ENCODE measurements at regions not wholly inside any gene's neighbourhood (a gene's known extent, or its start where the extent isn't known, plus 50 kb on each side); places are given as distances from the start of the nearest gene placed in this dataset.

DNA sequence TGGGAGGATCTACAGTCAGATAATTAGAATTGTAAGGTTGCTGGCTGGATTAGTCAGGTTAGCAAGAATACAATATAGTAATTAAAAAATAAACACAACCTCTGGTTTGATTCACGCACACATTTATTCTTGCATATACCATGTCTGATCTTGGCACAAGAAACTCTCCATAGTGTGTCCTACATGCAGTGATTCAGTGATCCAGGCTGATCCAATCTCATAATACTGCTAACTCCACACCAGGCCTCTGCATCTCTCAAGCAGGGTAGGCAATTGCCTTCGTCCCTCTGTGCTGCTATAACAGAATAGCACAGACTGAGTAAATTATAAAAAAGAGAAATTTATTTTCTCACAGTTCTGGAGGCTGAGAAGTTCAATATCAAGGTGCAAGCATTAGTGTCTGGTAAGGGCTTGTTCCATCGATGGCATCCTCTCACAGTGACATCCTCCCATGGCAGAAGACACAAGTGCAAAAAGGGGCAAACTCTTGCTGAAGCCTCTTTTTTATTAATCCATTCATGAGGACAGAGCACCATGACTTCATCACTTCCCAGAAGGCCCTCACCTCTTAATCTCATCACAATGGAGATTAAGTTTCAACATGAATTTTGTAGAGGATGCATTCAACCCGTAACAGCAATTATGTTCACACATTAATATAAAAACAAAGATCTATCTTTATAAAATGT lies 741.0 kb upstream of the NCAM2 start:
- no CpG with 5 or more reads among the region's 4 CpGs for WGBS, 2 donors (ENCODE audit: extremely low coverage in 2 of 2, insufficient read length in 2 of 2, insufficient replicate concordance in 1 of 2)
- no peaks in the 10 kb centered on the region for H3K36me3 ChIP-seq (replicated peaks in 1 of 2; ENCODE audit: control insufficient read depth in 2 of 2, insufficient read depth in 2 of 2, low read length in 2 of 2)
- no peaks in the 10 kb centered on the region for H3K79me1 ChIP-seq (ENCODE audit: low read depth, low read length)
- no peak overlapping the region for H2BK5ac ChIP-seq (ENCODE audit: low read length)
- no peaks in the 10 kb centered on the region for H3K27me3 ChIP-seq (ENCODE audit: control insufficient read depth in 3 of 3, insufficient read depth in 3 of 3, low read depth in 1 of 3, low read length in 3 of 3)
- no peak overlapping the region for H2BK120ac ChIP-seq (ENCODE audit: low read depth, low read length)
- H3K4me3 ChIP-seq (ENCODE audit: low read length in 2 of 2) = no peak overlapping the region
- no peak for DNase-seq (ENCODE audit: low spot score)
- H4K91ac ChIP-seq (ENCODE audit: low read depth, low read length, poor library complexity) = no peak overlapping the region
- no peak overlapping the region for H2BK15ac ChIP-seq (ENCODE audit: low read length)
- H3K18ac ChIP-seq (ENCODE audit: low read length) = no peak overlapping the region
- no peak overlapping the region for H2AFZ ChIP-seq (ENCODE audit: low read length)
- H3K14ac ChIP-seq (ENCODE audit: low read length) = no peak overlapping the region
- H3K4me1 ChIP-seq (ENCODE audit: control insufficient read depth in 2 of 2, insufficient read depth in 1 of 2, low read depth in 1 of 2, low read length in 2 of 2) = peaks cover 0 to 2% of the 10 kb centered on the region in 2 donors
- H3K4me2 ChIP-seq (ENCODE audit: insufficient read depth, low read length, poor library complexity, severe bottlenecking) = no peak overlapping the region
- H3K23ac ChIP-seq (ENCODE audit: low read depth, low read length, poor library complexity) = no peak overlapping the region
- no peak overlapping the region for H3K4ac ChIP-seq (ENCODE audit: low read length)
- no peak overlapping the region for H3K9ac ChIP-seq (ENCODE audit: low read depth, low read length, poor library complexity)
- no peaks in the 10 kb centered on the region for H3K9me3 ChIP-seq (replicated peaks in 1 of 2; ENCODE audit: control insufficient read depth in 2 of 2, insufficient read depth in 1 of 2, low read depth in 1 of 2, low read length in 2 of 2)
- H2BK12ac ChIP-seq (ENCODE audit: low read length) = no peak overlapping the region
- H4K8ac ChIP-seq (ENCODE audit: low read depth, low read length) = no peak overlapping the region
- no peak overlapping the region for H3K27ac ChIP-seq (replicated peaks; ENCODE audit: low read length)
- H2AK5ac ChIP-seq (ENCODE audit: low read depth, low read length) = no peak overlapping the region

DNA sequence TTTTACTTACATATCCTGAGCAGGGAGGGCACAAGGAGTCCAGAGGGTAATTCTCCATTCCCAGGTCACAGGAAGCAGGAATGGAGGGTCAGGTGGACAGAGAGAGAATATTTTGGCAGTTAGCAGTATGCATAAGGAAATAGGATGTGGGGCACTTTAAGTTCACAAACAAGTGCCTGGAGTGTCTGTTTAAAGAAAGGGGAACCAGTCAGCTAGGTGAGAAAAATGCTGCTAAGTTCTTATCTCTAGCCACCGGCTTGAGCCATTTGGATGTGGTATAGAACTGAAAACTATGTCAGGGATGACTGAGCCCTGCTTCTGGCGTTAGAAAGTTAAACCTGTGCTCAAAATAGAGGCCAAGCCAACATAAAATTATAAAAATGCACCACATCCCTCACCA lies 739.7 kb upstream of the NCAM2 start:
- Histone ChIP-seq H2BK120ac (ENCODE audit: low read depth, low read length) (no peak overlapping the region), H4K8ac (ENCODE audit: low read depth, low read length) (no peak overlapping the region), H3K14ac (ENCODE audit: low read length) (no peak overlapping the region), H3K9ac (ENCODE audit: low read depth, low read length, poor library complexity) (no peak overlapping the region), H3K4me1 (ENCODE audit: control insufficient read depth in 2 of 2, insufficient read depth in 1 of 2, low read depth in 1 of 2, low read length in 2 of 2) (peaks cover 0 to 2% of the 10 kb centered on the region in 2 donors), H2BK5ac (ENCODE audit: low read length) (no peak overlapping the region), H2BK15ac (ENCODE audit: low read length) (no peak overlapping the region), H2AK5ac (ENCODE audit: low read depth, low read length) (no peak overlapping the region), H3K9me3 (replicated peaks in 1 of 2; ENCODE audit: control insufficient read depth in 2 of 2, insufficient read depth in 1 of 2, low read depth in 1 of 2, low read length in 2 of 2) (no peaks in the 10 kb centered on the region), H3K27ac (replicated peaks; ENCODE audit: low read length) (no peak overlapping the region), H3K27me3 (ENCODE audit: control insufficient read depth in 3 of 3, insufficient read depth in 3 of 3, low read depth in 1 of 3, low read length in 3 of 3) (no peaks in the 10 kb centered on the region), H3K4me3 (ENCODE audit: low read length in 2 of 2) (no peak overlapping the region), H3K4me2 (ENCODE audit: insufficient read depth, low read length, poor library complexity, severe bottlenecking) (no peak overlapping the region), H2AFZ (ENCODE audit: low read length) (no peak overlapping the region), H3K4ac (ENCODE audit: low read length) (no peak overlapping the region), H3K23ac (ENCODE audit: low read depth, low read length, poor library complexity) (no peak overlapping the region), H2BK12ac (ENCODE audit: low read length) (no peak overlapping the region), H3K36me3 (replicated peaks in 1 of 2; ENCODE audit: control insufficient read depth in 2 of 2, insufficient read depth in 2 of 2, low read length in 2 of 2) (no peaks in the 10 kb centered on the region), H3K79me1 (ENCODE audit: low read depth, low read length) (no peaks in the 10 kb centered on the region), H3K18ac (ENCODE audit: low read length) (no peak overlapping the region), H4K91ac (ENCODE audit: low read depth, low read length, poor library complexity) (no peak overlapping the region)
- WGBS, 2 donors (ENCODE audit: extremely low coverage in 2 of 2, insufficient read length in 2 of 2, insufficient replicate concordance in 1 of 2) = no CpG with 5 or more reads among the region's 2 CpGs
- DNase-seq (ENCODE audit: low spot score) = no peak

- no peak overlapping the region for H3K27ac ChIP-seq (replicated peaks; ENCODE audit: low read length)
- H4K8ac ChIP-seq (ENCODE audit: low read depth, low read length) = no peak overlapping the region
- no peak overlapping the region for H3K4me2 ChIP-seq (ENCODE audit: insufficient read depth, low read length, poor library complexity, severe bottlenecking)
- no peaks in the 10 kb centered on the region for H3K79me1 ChIP-seq (ENCODE audit: low read depth, low read length)
- no peak overlapping the region for H3K23ac ChIP-seq (ENCODE audit: low read depth, low read length, poor library complexity)
- H2BK15ac ChIP-seq (ENCODE audit: low read length) = no peak overlapping the region
- no peak overlapping the region for H2BK120ac ChIP-seq (ENCODE audit: low read depth, low read length)
- no CpG with 5 or more reads among the region's 7 CpGs for WGBS, 2 donors (ENCODE audit: extremely low coverage in 2 of 2, insufficient read length in 2 of 2, insufficient replicate concordance in 1 of 2)
- DNase-seq (ENCODE audit: low spot score) = no peak
- H3K27me3 ChIP-seq (ENCODE audit: control insufficient read depth in 3 of 3, insufficient read depth in 3 of 3, low read depth in 1 of 3, low read length in 3 of 3) = no peaks in the 10 kb centered on the region
- no peak overlapping the region for H3K4ac ChIP-seq (ENCODE audit: low read length)
- H2BK5ac ChIP-seq (ENCODE audit: low read length) = no peak overlapping the region
- no peak overlapping the region for H3K4me3 ChIP-seq (ENCODE audit: low read length in 2 of 2)
- no peak overlapping the region for H3K14ac ChIP-seq (ENCODE audit: low read length)
- no peaks in the 10 kb centered on the region for H3K36me3 ChIP-seq (replicated peaks in 1 of 2; ENCODE audit: control insufficient read depth in 2 of 2, insufficient read depth in 2 of 2, low read length in 2 of 2)
- no peak overlapping the region for H3K9ac ChIP-seq (ENCODE audit: low read depth, low read length, poor library complexity)
- H3K18ac ChIP-seq (ENCODE audit: low read length) = no peak overlapping the region
- no peak overlapping the region for H2BK12ac ChIP-seq (ENCODE audit: low read length)
- H4K91ac ChIP-seq (ENCODE audit: low read depth, low read length, poor library complexity) = no peak overlapping the region
- no peaks in the 10 kb centered on the region for H3K9me3 ChIP-seq (replicated peaks in 1 of 2; ENCODE audit: control insufficient read depth in 2 of 2, insufficient read depth in 1 of 2, low read depth in 1 of 2, low read length in 2 of 2)
- H3K4me1 ChIP-seq (ENCODE audit: control insufficient read depth in 2 of 2, insufficient read depth in 1 of 2, low read depth in 1 of 2, low read length in 2 of 2) = peaks cover 0 to 2% of the 10 kb centered on the region in 2 donors
- no peak overlapping the region for H2AK5ac ChIP-seq (ENCODE audit: low read depth, low read length)
- no peak overlapping the region for H2AFZ ChIP-seq (ENCODE audit: low read length)
These were observed 739.0 kb upstream of the NCAM2 start for GRCh38 chr21:20259031-20259867.

- Histone ChIP-seq H2BK12ac (ENCODE audit: low read length) (no peak overlapping the region), H3K14ac (ENCODE audit: low read length) (no peak overlapping the region), H3K4me2 (ENCODE audit: insufficient read depth, low read length, poor library complexity, severe bottlenecking) (no peak overlapping the region), H3K27ac (replicated peaks; ENCODE audit: low read length) (no peak overlapping the region), H3K18ac (ENCODE audit: low read length) (no peak overlapping the region), H3K4me1 (ENCODE audit: control insufficient read depth in 2 of 2, insufficient read depth in 1 of 2, low read depth in 1 of 2, low read length in 2 of 2) (peaks cover 0 to 2% of the 10 kb centered on the region in 2 donors), H3K27me3 (ENCODE audit: control insufficient read depth in 3 of 3, insufficient read depth in 3 of 3, low read depth in 1 of 3, low read length in 3 of 3) (no peaks in the 10 kb centered on the region), H2AFZ (ENCODE audit: low read length) (no peak overlapping the region), H4K91ac (ENCODE audit: low read depth, low read length, poor library complexity) (no peak overlapping the region), H3K4ac (ENCODE audit: low read length) (no peak overlapping the region), H2BK5ac (ENCODE audit: low read length) (no peak overlapping the region), H3K36me3 (replicated peaks in 1 of 2; ENCODE audit: control insufficient read depth in 2 of 2, insufficient read depth in 2 of 2, low read length in 2 of 2) (no peaks in the 10 kb centered on the region), H2BK120ac (ENCODE audit: low read depth, low read length) (no peak overlapping the region), H3K9ac (ENCODE audit: low read depth, low read length, poor library complexity) (no peak overlapping the region), H3K79me1 (ENCODE audit: low read depth, low read length) (no peaks in the 10 kb centered on the region), H2BK15ac (ENCODE audit: low read length) (no peak overlapping the region), H2AK5ac (ENCODE audit: low read depth, low read length) (no peak overlapping the region), H4K8ac (ENCODE audit: low read depth, low read length) (no peak overlapping the region), H3K9me3 (replicated peaks in 1 of 2; ENCODE audit: control insufficient read depth in 2 of 2, insufficient read depth in 1 of 2, low read depth in 1 of 2, low read length in 2 of 2) (no peaks in the 10 kb centered on the region), H3K4me3 (ENCODE audit: low read length in 2 of 2) (no peak overlapping the region), H3K23ac (ENCODE audit: low read depth, low read length, poor library complexity) (no peak overlapping the region)
- no peak for DNase-seq (ENCODE audit: low spot score)
- no CpG with 5 or more reads among the region's 1 CpG for WGBS, 2 donors (ENCODE audit: extremely low coverage in 2 of 2, insufficient read length in 2 of 2, insufficient replicate concordance in 1 of 2)
These were observed 738.1 kb upstream of the NCAM2 start for GRCh38 chr21:20260124-20260523.

Data from neuronal stem cell (in vitro differentiated cells).